Liver (tissue), 7 donors: ENCODE measurements at regions not wholly inside any gene's neighbourhood (a gene's known extent, or its start where the extent isn't known, plus 50 kb on each side); places are given as distances from the start of the nearest gene placed in this dataset.

Experiments
- DNase-seq: peaks from one replicate; pipeline ENCODE4 v3.0.0-alpha.2; 2017; ENCODE audit warnings: low spot score
- H3K27ac ChIP-seq, 2 donors: one replicate each; pipeline ENCODE4 v1.7.0; 2013; ENCODE audit warnings: inconsistent platforms in 2 of 2, low read length in 2 of 2, control low read depth in 1 of 2, low read depth in 1 of 2, mild to moderate bottlenecking in 1 of 2
- H3K27me3 ChIP-seq, 4 donors: one replicate each; pipeline versions ENCODE4 v1.6.1 to v1.7.0; 2013; ENCODE audit warnings: low read length in 3 of 4, inconsistent platforms in 1 of 4, mild to moderate bottlenecking in 1 of 4, moderate library complexity in 1 of 4; ENCODE audit not compliant: control insufficient read depth in 4 of 4, insufficient read depth in 4 of 4
- H3K36me3 ChIP-seq, 4 donors: one replicate each; pipeline versions ENCODE4 v1.6.1 to v1.7.0; 2013; ENCODE audit warnings: low read length in 3 of 4, mild to moderate bottlenecking in 3 of 4, low read depth in 1 of 4, moderate library complexity in 1 of 4; ENCODE audit not compliant: control insufficient read depth in 4 of 4, insufficient read depth in 3 of 4
- H3K4me1 ChIP-seq, 4 donors: one replicate each; pipeline versions ENCODE4 v1.6.1 to v1.7.0; 2013; ENCODE audit warnings: low read length in 3 of 4, mild to moderate bottlenecking in 3 of 4, moderate library complexity in 1 of 4; ENCODE audit not compliant: control insufficient read depth in 4 of 4, insufficient read depth in 4 of 4
- H3K4me3 ChIP-seq, 3 donors: one replicate each; pipeline versions ENCODE4 v1.6.1 to v1.7.0; 2013; ENCODE audit warnings: low read length in 3 of 3, control low read depth in 1 of 3, low read depth in 1 of 3, mild to moderate bottlenecking in 1 of 3
- H3K9ac ChIP-seq, 2 donors: one replicate each; pipeline ENCODE4 v1.7.0; 2013; ENCODE audit warnings: low read length in 2 of 2, mild to moderate bottlenecking in 2 of 2, moderate library complexity in 2 of 2, control low read depth in 1 of 2, low read depth in 1 of 2
- H3K9me3 ChIP-seq, 4 donors: one replicate each; pipeline versions ENCODE4 v1.6.1 to v1.7.0; 2013; ENCODE audit warnings: low read length in 3 of 4; ENCODE audit not compliant: control insufficient read depth in 4 of 4
- EGR1 ChIP-seq, 2 donors: IDR thresholded peaks; 2 replicates each; pipeline ENCODE4 v1.6.1; 2016 to 2018; ENCODE audit warnings: antibody characterized with exemption in 2 of 2, low read depth in 2 of 2
- FOXA1 ChIP-seq: IDR thresholded peaks from 2 replicates; pipeline ENCODE4 v1.6.1; 2016; ENCODE audit warnings: antibody characterized with exemption
- FOXA2 ChIP-seq: IDR thresholded peaks from 2 replicates; pipeline ENCODE4 v1.6.1; 2016; ENCODE audit warnings: antibody characterized with exemption
- GABPA ChIP-seq, 2 donors: IDR thresholded peaks in 1 of 2; conservative IDR thresholded peaks in 1 of 2; 2 replicates each; pipeline ENCODE4 v1.6.1; 2016; ENCODE audit warnings: antibody characterized with exemption in 2 of 2, mild to moderate bottlenecking in 1 of 2, moderate library complexity in 1 of 2
- HNF4A ChIP-seq, 2 donors: conservative IDR thresholded peaks; 2 replicates each; pipeline ENCODE4 v1.6.1; 2016; ENCODE audit warnings: antibody characterized with exemption in 2 of 2, mild to moderate bottlenecking in 2 of 2
- NR2F2 ChIP-seq: IDR thresholded peaks from 2 replicates; pipeline ENCODE4 v1.6.1; 2016; ENCODE audit warnings: antibody characterized with exemption
- RAD21 ChIP-seq, 2 donors: IDR thresholded peaks; 2 replicates each; pipeline ENCODE4 v1.6.1; 2016; ENCODE audit warnings: antibody characterized with exemption in 2 of 2, mild to moderate bottlenecking in 2 of 2
- RXRA ChIP-seq, 2 donors: IDR thresholded peaks; 2 replicates each; pipeline ENCODE4 v1.6.1; 2017 to 2018; ENCODE audit warnings: antibody characterized with exemption in 2 of 2, mild to moderate bottlenecking in 1 of 2
- TAF1 ChIP-seq: conservative IDR thresholded peaks from 2 replicates; pipeline ENCODE4 v1.6.1; 2016; ENCODE audit warnings: antibody characterized with exemption, mild to moderate bottlenecking
- WGBS: extraction: QIAGEN DNeasy Blood & Tissue Kit; methylation state at CpG from one replicate; pipeline ENCODE4 v1.1.7; 2013; 5-methylcytosine and 5-hydroxymethylcytosine counted together
- TF ChIP-seq, protein P1 (sequence below): IDR thresholded peaks from 2 replicates; pipeline ENCODE4 v1.6.1; 2016; ENCODE audit warnings: antibody characterized with exemption
- TF ChIP-seq, protein P2 (sequence below): IDR thresholded peaks from 2 replicates; pipeline ENCODE4 v1.6.1; 2016; ENCODE audit warnings: antibody characterized with exemption
- TF ChIP-seq, protein P3 (sequence below): IDR thresholded peaks from 2 replicates; pipeline ENCODE4 v1.6.1; 2016; ENCODE audit warnings: antibody characterized with exemption, mild to moderate bottlenecking
- TF ChIP-seq, protein P4 (sequence below): IDR thresholded peaks from 2 replicates; pipeline ENCODE4 v1.6.1; 2016; ENCODE audit warnings: antibody characterized with exemption
- donor health status: healthy.
- donor health status: healthy.
- donor health status: healthy.
- donor health status: healthy.

DNA sequence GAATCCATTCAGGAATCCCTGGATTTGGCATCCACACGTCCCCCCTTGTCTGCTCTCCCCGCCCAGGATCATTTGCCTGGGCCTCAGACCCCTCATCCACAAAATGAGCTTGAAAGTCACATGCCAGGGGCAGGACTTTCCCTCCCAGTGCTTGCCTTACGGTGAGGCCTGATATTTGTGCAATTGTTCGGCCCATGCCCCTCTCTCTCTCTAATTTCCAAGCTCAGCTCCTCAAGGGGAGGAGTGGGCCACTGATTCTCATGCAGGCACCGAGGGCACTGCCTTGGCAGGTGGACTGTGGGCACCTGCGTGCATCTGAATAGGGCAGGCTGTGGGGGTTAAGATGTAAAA lies 267.2 kb upstream of the FOXF1 start:
- DNase-seq = no peak
- Histone ChIP-seq H3K4me3 (no peak overlapping the region), H3K27me3 (peaks cover 0 to 5% (median 0%) of the 10 kb centered on the region in 4 donors), H3K9me3 (peaks cover 0 to 5% (median 0%) of the 10 kb centered on the region in 4 donors), H3K9ac (no peak overlapping the region), H3K36me3 (no peaks in the 10 kb centered on the region), H3K27ac (no peak overlapping the region), H3K4me1 (no peaks in the 10 kb centered on the region)
- WGBS = 71% methylated on average over 6 of the region's 6 CpGs
- no peak for TF ChIP-seq RXRA (IDR thresholded peaks at IDR 0.05)
- TF ChIP-seq FOXA1 = no peak
- TF ChIP-seq EGR1 (IDR thresholded peaks at IDR 0.05; ENCODE audit: low read depth in 2 of 2) = no peak
- TF ChIP-seq, protein P1, sequence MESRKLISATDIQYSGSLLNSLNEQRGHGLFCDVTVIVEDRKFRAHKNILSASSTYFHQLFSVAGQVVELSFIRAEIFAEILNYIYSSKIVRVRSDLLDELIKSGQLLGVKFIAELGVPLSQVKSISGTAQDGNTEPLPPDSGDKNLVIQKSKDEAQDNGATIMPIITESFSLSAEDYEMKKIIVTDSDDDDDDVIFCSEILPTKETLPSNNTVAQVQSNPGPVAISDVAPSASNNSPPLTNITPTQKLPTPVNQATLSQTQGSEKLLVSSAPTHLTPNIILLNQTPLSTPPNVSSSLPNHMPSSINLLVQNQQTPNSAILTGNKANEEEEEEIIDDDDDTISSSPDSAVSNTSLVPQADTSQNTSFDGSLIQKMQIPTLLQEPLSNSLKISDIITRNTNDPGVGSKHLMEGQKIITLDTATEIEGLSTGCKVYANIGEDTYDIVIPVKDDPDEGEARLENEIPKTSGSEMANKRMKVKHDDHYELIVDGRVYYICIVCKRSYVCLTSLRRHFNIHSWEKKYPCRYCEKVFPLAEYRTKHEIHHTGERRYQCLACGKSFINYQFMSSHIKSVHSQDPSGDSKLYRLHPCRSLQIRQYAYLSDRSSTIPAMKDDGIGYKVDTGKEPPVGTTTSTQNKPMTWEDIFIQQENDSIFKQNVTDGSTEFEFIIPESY = no peak
- TF ChIP-seq GABPA (IDR thresholded peaks at IDR 0.05 in 1 of 2, conservative IDR thresholded peaks at IDR 0.05 in 1 of 2) = no peak
- TF ChIP-seq NR2F2 = no peak
- TF ChIP-seq, protein P2, sequence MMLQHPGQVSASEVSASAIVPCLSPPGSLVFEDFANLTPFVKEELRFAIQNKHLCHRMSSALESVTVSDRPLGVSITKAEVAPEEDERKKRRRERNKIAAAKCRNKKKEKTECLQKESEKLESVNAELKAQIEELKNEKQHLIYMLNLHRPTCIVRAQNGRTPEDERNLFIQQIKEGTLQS = no peak
- no peak for TF ChIP-seq FOXA2
- no peak for TF ChIP-seq HNF4A (conservative IDR thresholded peaks at IDR 0.05)
- TF ChIP-seq, protein P3, sequence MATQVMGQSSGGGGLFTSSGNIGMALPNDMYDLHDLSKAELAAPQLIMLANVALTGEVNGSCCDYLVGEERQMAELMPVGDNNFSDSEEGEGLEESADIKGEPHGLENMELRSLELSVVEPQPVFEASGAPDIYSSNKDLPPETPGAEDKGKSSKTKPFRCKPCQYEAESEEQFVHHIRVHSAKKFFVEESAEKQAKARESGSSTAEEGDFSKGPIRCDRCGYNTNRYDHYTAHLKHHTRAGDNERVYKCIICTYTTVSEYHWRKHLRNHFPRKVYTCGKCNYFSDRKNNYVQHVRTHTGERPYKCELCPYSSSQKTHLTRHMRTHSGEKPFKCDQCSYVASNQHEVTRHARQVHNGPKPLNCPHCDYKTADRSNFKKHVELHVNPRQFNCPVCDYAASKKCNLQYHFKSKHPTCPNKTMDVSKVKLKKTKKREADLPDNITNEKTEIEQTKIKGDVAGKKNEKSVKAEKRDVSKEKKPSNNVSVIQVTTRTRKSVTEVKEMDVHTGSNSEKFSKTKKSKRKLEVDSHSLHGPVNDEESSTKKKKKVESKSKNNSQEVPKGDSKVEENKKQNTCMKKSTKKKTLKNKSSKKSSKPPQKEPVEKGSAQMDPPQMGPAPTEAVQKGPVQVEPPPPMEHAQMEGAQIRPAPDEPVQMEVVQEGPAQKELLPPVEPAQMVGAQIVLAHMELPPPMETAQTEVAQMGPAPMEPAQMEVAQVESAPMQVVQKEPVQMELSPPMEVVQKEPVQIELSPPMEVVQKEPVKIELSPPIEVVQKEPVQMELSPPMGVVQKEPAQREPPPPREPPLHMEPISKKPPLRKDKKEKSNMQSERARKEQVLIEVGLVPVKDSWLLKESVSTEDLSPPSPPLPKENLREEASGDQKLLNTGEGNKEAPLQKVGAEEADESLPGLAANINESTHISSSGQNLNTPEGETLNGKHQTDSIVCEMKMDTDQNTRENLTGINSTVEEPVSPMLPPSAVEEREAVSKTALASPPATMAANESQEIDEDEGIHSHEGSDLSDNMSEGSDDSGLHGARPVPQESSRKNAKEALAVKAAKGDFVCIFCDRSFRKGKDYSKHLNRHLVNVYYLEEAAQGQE = no peak
- TF ChIP-seq, protein P4, sequence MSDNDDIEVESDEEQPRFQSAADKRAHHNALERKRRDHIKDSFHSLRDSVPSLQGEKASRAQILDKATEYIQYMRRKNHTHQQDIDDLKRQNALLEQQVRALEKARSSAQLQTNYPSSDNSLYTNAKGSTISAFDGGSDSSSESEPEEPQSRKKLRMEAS = no peak
- TF ChIP-seq TAF1 = no peak
- no peak for TF ChIP-seq RAD21 (IDR thresholded peaks at IDR 0.05)

DNA sequence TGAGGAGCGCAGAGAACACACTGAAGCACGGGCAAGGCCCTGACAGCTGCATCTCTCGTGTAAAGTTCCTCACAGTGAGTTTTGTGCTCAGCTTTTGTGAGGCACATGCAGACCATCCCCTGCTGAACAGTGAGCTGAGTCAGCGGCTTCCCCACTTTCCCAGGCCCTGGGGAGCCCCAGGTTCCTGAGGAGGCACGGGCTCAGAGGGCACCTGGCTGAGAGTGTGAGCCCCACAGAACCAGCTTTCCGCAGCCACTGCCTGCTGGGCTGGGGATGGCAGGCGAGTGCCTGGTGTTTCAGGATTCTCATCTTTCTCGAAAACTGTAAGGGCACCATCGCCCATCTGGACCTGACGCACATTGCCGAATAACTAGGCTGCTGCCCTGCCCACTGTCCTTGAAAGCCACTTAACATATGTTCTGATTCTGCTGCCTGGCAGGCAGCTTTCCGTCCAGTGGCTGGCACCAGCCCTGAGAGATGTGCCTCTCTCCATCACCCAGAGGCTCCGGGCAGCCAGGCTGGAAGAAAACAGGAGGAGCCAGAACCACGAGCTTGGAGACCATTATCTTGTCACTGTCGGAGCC lies 266.7 kb upstream of the FOXF1 start:
- Histone ChIP-seq H3K4me1 (no peaks in the 10 kb centered on the region), H3K9ac (no peak overlapping the region), H3K4me3 (no peak overlapping the region), H3K36me3 (no peaks in the 10 kb centered on the region), H3K27me3 (peaks cover 0 to 5% (median 0%) of the 10 kb centered on the region in 4 donors), H3K27ac (no peak overlapping the region), H3K9me3 (peaks cover 0 to 5% (median 0%) of the 10 kb centered on the region in 4 donors)
- DNase-seq = no peak
- 72% methylated on average over 15 of the region's 15 CpGs for WGBS
- TF ChIP-seq, protein P4 = no peak
- TF ChIP-seq FOXA2 = no peak
